ENCODE measurements at regions not wholly inside any gene's neighbourhood (a gene's known extent, or its start where the extent isn't known, plus 50 kb on each side); places are given as distances from the start of the nearest gene placed in this dataset.

GRCh38 chr1:166705376-166706289 is 133.6 kb upstream of the POGK start:
- TF ChIP-seq POLR2AphosphoS5 (IDR thresholded peaks at IDR 0.05; ENCODE audit: low read depth) = no peak
- no peak for TF ChIP-seq CTCF (IDR thresholded peaks at IDR 0.05; ENCODE audit: insufficient read depth, low read length)
- no peak for TF ChIP-seq REST (IDR thresholded peaks at IDR 0.05; ENCODE audit: insufficient replicate concordance, low read depth)
- TF ChIP-seq GABPA (IDR thresholded peaks at IDR 0.05; ENCODE audit: low read depth) = no peak
- TF ChIP-seq SPI1 (IDR thresholded peaks at IDR 0.05; ENCODE audit: borderline replicate concordance, low read depth) = no peak
